ENCODE measurements at regions not wholly inside any gene's neighbourhood (a gene's known extent, or its start where the extent isn't known, plus 50 kb on each side); places are given as distances from the start of the nearest gene placed in this dataset.

DNA sequence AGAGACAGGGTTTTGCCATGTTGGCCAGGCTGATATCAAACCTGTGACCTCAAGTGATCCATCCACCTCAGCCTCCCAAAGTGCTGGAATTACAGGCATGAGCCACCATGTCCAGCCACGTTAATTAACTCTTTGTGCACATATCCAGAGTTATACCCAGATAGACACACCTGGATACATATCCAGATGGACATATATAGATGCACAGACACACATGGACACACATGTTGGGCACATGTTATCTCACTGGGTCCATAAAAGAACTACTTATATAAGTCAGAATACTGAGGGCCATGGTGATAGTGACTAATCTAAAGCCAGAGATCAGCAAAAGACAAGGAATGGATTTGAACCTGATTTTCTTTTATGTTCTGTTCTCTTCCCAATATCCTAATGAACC lies 158.6 kb downstream of the IRS1 start:
- TF ChIP-seq, protein P1, sequence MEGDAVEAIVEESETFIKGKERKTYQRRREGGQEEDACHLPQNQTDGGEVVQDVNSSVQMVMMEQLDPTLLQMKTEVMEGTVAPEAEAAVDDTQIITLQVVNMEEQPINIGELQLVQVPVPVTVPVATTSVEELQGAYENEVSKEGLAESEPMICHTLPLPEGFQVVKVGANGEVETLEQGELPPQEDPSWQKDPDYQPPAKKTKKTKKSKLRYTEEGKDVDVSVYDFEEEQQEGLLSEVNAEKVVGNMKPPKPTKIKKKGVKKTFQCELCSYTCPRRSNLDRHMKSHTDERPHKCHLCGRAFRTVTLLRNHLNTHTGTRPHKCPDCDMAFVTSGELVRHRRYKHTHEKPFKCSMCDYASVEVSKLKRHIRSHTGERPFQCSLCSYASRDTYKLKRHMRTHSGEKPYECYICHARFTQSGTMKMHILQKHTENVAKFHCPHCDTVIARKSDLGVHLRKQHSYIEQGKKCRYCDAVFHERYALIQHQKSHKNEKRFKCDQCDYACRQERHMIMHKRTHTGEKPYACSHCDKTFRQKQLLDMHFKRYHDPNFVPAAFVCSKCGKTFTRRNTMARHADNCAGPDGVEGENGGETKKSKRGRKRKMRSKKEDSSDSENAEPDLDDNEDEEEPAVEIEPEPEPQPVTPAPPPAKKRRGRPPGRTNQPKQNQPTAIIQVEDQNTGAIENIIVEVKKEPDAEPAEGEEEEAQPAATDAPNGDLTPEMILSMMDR (IDR thresholded peaks at IDR 0.05) = no peak
- no peak for TF ChIP-seq POLR2A (IDR thresholded peaks at IDR 0.05)

Data from heart left ventricle (tissue), 13 donors.